ENCODE measurements at regions not wholly inside any gene's neighbourhood (a gene's known extent, or its start where the extent isn't known, plus 50 kb on each side); places are given as distances from the start of the nearest gene placed in this dataset.

- Histone ChIP-seq H3K79me2 (ENCODE audit: control insufficient read depth, insufficient read depth, low read length, unreplicated experiment) (no peaks in the 10 kb centered on the region), H3K27me3 (ENCODE audit: insufficient read depth, low read length) (peaks cover 28% of the 10 kb centered on the region), H3K4me3 (ENCODE audit: low read depth, low read length) (no peak overlapping the region), H3K27ac (ENCODE audit: low read depth, low read length) (no peak overlapping the region), H3K4me1 (ENCODE audit: control insufficient read depth, insufficient read depth, low read length, unreplicated experiment) (no peaks in the 10 kb centered on the region), H3K36me3 (ENCODE audit: insufficient read depth, low read length) (no peaks in the 10 kb centered on the region), H2AFZ (ENCODE audit: low read length, unreplicated experiment) (no peak overlapping the region)
Measured at GRCh38 chr3:66778777-66779176, 219.3 kb upstream of the KBTBD8 start.

GRCh38 chr3:66785191-66785909 lies 212.8 kb upstream of the KBTBD8 start:
- Histone ChIP-seq H3K27ac (ENCODE audit: low read depth, low read length) (no peak overlapping the region), H3K4me3 (ENCODE audit: low read depth, low read length) (no peak overlapping the region), H3K27me3 (ENCODE audit: insufficient read depth, low read length) (peaks cover 14% of the 10 kb centered on the region), H3K36me3 (ENCODE audit: insufficient read depth, low read length) (no peaks in the 10 kb centered on the region), H2AFZ (ENCODE audit: low read length, unreplicated experiment) (no peak overlapping the region), H3K79me2 (ENCODE audit: control insufficient read depth, insufficient read depth, low read length, unreplicated experiment) (no peaks in the 10 kb centered on the region), H3K4me1 (ENCODE audit: control insufficient read depth, insufficient read depth, low read length, unreplicated experiment) (no peaks in the 10 kb centered on the region)

- Histone ChIP-seq H3K36me3 (ENCODE audit: insufficient read depth, low read length) (no peaks in the 10 kb centered on the region), H3K4me1 (ENCODE audit: control insufficient read depth, insufficient read depth, low read length, unreplicated experiment) (peaks cover 2% of the 10 kb centered on the region), H3K27ac (ENCODE audit: low read depth, low read length) (no peak overlapping the region), H3K79me2 (ENCODE audit: control insufficient read depth, insufficient read depth, low read length, unreplicated experiment) (no peaks in the 10 kb centered on the region), H2AFZ (ENCODE audit: low read length, unreplicated experiment) (no peak overlapping the region), H3K4me3 (ENCODE audit: low read depth, low read length) (no peak overlapping the region), H3K27me3 (ENCODE audit: insufficient read depth, low read length) (peaks cover 6% of the 10 kb centered on the region; the same call in 1 of the 2 replicates)
Measured at GRCh38 chr3:66789580-66790237, 208.4 kb upstream of the KBTBD8 start.

- no peak overlapping the region for H2AFZ ChIP-seq (ENCODE audit: low read length, unreplicated experiment)
- no peaks in the 10 kb centered on the region for H3K36me3 ChIP-seq (ENCODE audit: insufficient read depth, low read length)
- peaks cover 15% of the 10 kb centered on the region for H3K4me1 ChIP-seq (ENCODE audit: control insufficient read depth, insufficient read depth, low read length, unreplicated experiment)
- H3K27ac ChIP-seq (ENCODE audit: low read depth, low read length) = no peak overlapping the region
- 0 out of 2 replicates have a peak, but pooled peaks cover 6% of the 10 kb centered on the region for H3K27me3 ChIP-seq (ENCODE audit: insufficient read depth, low read length)
- no peak overlapping the region for H3K4me3 ChIP-seq (ENCODE audit: low read depth, low read length)
- no peaks in the 10 kb centered on the region for H3K79me2 ChIP-seq (ENCODE audit: control insufficient read depth, insufficient read depth, low read length, unreplicated experiment)
Measured at GRCh38 chr3:66792086-66792485, 206.0 kb upstream of the KBTBD8 start.

GRCh38 chr3:66795365-66795764 lies 202.7 kb upstream of the KBTBD8 start:
- H3K4me1 ChIP-seq (ENCODE audit: control insufficient read depth, insufficient read depth, low read length, unreplicated experiment) = peaks cover 23% of the 10 kb centered on the region
- no peaks in the 10 kb centered on the region for H3K36me3 ChIP-seq (ENCODE audit: insufficient read depth, low read length)
- H3K27ac ChIP-seq (ENCODE audit: low read depth, low read length) = peak overlapping the region; percentile 25
- 0 out of 2 replicates have a peak, but pooled peaks cover 6% of the 10 kb centered on the region for H3K27me3 ChIP-seq (ENCODE audit: insufficient read depth, low read length)
- H2AFZ ChIP-seq (ENCODE audit: low read length, unreplicated experiment) = no peak overlapping the region
- no peaks in the 10 kb centered on the region for H3K79me2 ChIP-seq (ENCODE audit: control insufficient read depth, insufficient read depth, low read length, unreplicated experiment)
- H3K4me3 ChIP-seq (ENCODE audit: low read depth, low read length) = no peak overlapping the region

- Histone ChIP-seq H3K4me3 (ENCODE audit: low read depth, low read length) (no peak overlapping the region), H3K79me2 (ENCODE audit: control insufficient read depth, insufficient read depth, low read length, unreplicated experiment) (no peaks in the 10 kb centered on the region), H2AFZ (ENCODE audit: low read length, unreplicated experiment) (no peak overlapping the region), H3K27ac (ENCODE audit: low read depth, low read length) (no peak overlapping the region), H3K4me1 (ENCODE audit: control insufficient read depth, insufficient read depth, low read length, unreplicated experiment) (peaks cover 23% of the 10 kb centered on the region), H3K36me3 (ENCODE audit: insufficient read depth, low read length) (no peaks in the 10 kb centered on the region), H3K27me3 (ENCODE audit: insufficient read depth, low read length) (0 out of 2 replicates have a peak, but pooled peaks cover 3% of the 10 kb centered on the region)
Measured at GRCh38 chr3:66796343-66796742, 201.8 kb upstream of the KBTBD8 start.

GRCh38 chr3:66797889-66798560 lies 200.1 kb upstream of the KBTBD8 start:
- no peaks in the 10 kb centered on the region for H3K79me2 ChIP-seq (ENCODE audit: control insufficient read depth, insufficient read depth, low read length, unreplicated experiment)
- H3K36me3 ChIP-seq (ENCODE audit: insufficient read depth, low read length) = no peaks in the 10 kb centered on the region
- peak overlapping the region; percentile 65 for H3K4me3 ChIP-seq (ENCODE audit: low read depth, low read length)
- H3K27me3 ChIP-seq (ENCODE audit: insufficient read depth, low read length) = no peaks in the 10 kb centered on the region
- H3K27ac ChIP-seq (ENCODE audit: low read depth, low read length) = no peak overlapping the region
- peak overlapping the region; percentile 94 for H2AFZ ChIP-seq (ENCODE audit: low read length, unreplicated experiment)
- H3K4me1 ChIP-seq (ENCODE audit: control insufficient read depth, insufficient read depth, low read length, unreplicated experiment) = peaks cover 23% of the 10 kb centered on the region

GRCh38 chr3:66800941-66801545 lies 197.1 kb upstream of the KBTBD8 start:
- H3K4me3 ChIP-seq (ENCODE audit: low read depth, low read length) = no peak overlapping the region
- H3K36me3 ChIP-seq (ENCODE audit: insufficient read depth, low read length) = no peaks in the 10 kb centered on the region
- no peak overlapping the region for H2AFZ ChIP-seq (ENCODE audit: low read length, unreplicated experiment)
- H3K79me2 ChIP-seq (ENCODE audit: control insufficient read depth, insufficient read depth, low read length, unreplicated experiment) = no peaks in the 10 kb centered on the region
- no peak overlapping the region for H3K27ac ChIP-seq (ENCODE audit: low read depth, low read length)
- peaks cover 10% of the 10 kb centered on the region for H3K4me1 ChIP-seq (ENCODE audit: control insufficient read depth, insufficient read depth, low read length, unreplicated experiment)
- H3K27me3 ChIP-seq (ENCODE audit: insufficient read depth, low read length) = no peaks in the 10 kb centered on the region

GRCh38 chr3:66803206-66803605 lies 194.9 kb upstream of the KBTBD8 start:
- H3K27me3 ChIP-seq (ENCODE audit: insufficient read depth, low read length) = no peaks in the 10 kb centered on the region
- no peak overlapping the region for H3K27ac ChIP-seq (ENCODE audit: low read depth, low read length)
- peaks cover 3% of the 10 kb centered on the region for H3K4me1 ChIP-seq (ENCODE audit: control insufficient read depth, insufficient read depth, low read length, unreplicated experiment)
- H3K4me3 ChIP-seq (ENCODE audit: low read depth, low read length) = no peak overlapping the region
- H2AFZ ChIP-seq (ENCODE audit: low read length, unreplicated experiment) = no peak overlapping the region
- no peaks in the 10 kb centered on the region for H3K36me3 ChIP-seq (ENCODE audit: insufficient read depth, low read length)
- no peaks in the 10 kb centered on the region for H3K79me2 ChIP-seq (ENCODE audit: control insufficient read depth, insufficient read depth, low read length, unreplicated experiment)

- H3K27ac ChIP-seq (ENCODE audit: low read depth, low read length) = no peak overlapping the region
- H2AFZ ChIP-seq (ENCODE audit: low read length, unreplicated experiment) = no peak overlapping the region
Measured at GRCh38 chr3:66803721-66804695, 194.1 kb upstream of the KBTBD8 start.

More at GRCh38 chr3:66803721-66804695, 194.1 kb upstream of the KBTBD8 start:
- Histone ChIP-seq H3K27me3 (ENCODE audit: insufficient read depth, low read length) (no peaks in the 10 kb centered on the region), H3K36me3 (ENCODE audit: insufficient read depth, low read length) (no peaks in the 10 kb centered on the region), H3K4me3 (ENCODE audit: low read depth, low read length) (no peak overlapping the region), H3K4me1 (ENCODE audit: control insufficient read depth, insufficient read depth, low read length, unreplicated experiment) (no peaks in the 10 kb centered on the region), H3K79me2 (ENCODE audit: control insufficient read depth, insufficient read depth, low read length, unreplicated experiment) (no peaks in the 10 kb centered on the region)

Data from ACC112 (cell line).